ENCODE measurements at regions not wholly inside any gene's neighbourhood (a gene's known extent, or its start where the extent isn't known, plus 50 kb on each side); places are given as distances from the start of the nearest gene placed in this dataset.

- DNase-seq = no peak
These were observed 288.1 kb downstream of the ETS1 start for GRCh38 chr11:128299132-128299726.

DNA sequence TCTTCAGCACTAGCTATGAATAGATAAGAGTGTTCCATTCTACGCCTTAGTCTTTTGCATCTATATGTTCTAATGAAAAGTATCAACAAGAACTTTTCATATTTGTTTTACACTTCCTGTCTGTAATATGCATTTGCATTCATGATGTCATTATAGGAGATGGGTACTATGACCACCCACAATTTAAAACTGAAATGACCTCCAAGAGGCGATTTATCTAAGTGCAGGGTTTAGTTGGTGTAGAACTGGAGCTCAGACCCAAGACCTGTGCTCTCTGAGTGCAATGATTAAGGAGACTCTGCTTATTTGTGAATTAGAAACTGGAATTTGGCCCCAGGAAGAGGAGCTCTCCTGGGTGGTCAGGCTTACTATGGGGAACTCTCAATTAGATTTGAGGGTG lies 289.1 kb downstream of the ETS1 start:
- no peak for DNase-seq

- no peak for DNase-seq
These were observed 289.6 kb downstream of the ETS1 start for GRCh38 chr11:128297805-128298204.

- DNase-seq = peak; percentile 73
These were observed 290.2 kb downstream of the ETS1 start for GRCh38 chr11:128297091-128297651.

DNA sequence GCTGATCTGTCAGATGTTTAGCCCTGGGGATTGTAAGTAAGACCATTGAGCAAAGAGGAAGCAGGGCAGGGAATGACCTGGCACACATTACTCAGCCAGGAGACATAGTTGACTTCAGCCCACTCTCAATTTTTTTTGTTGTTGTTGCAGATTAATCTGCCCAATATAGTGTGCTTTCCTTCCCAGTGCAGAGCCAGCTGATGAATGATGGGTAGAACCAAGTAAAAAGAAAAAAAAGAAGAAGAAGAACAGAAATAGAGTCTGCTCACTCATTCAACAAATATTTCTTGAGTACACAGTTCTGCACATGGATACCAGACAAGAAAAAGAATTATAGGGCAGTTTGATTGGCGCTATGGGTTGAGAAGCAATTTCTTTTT lies 292.7 kb downstream of the ETS1 start:
- no peak for DNase-seq

- no peak for DNase-seq
These were observed 293.2 kb downstream of the ETS1 start for GRCh38 chr11:128294001-128294670.

DNA sequence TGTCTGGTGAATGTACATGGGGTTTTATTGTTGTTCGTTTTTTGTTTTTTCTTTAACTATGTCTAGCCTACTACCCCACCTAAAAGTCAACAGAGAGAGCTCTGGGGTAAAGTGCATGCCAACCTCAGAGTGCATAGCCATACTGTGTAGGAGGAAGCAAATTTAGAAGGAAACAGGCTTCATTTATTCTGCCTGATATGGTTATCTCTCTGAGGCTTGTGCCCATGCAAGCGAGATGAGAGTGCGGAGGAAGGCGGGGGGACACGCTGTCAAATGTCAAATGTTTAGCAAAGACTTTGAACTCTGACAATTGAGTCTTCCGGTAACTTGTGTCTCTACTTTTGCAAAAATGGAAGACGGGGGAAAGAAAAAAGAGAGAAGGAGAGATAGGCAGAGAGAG lies 295.5 kb downstream of the ETS1 start:
- no peak for DNase-seq

DNA sequence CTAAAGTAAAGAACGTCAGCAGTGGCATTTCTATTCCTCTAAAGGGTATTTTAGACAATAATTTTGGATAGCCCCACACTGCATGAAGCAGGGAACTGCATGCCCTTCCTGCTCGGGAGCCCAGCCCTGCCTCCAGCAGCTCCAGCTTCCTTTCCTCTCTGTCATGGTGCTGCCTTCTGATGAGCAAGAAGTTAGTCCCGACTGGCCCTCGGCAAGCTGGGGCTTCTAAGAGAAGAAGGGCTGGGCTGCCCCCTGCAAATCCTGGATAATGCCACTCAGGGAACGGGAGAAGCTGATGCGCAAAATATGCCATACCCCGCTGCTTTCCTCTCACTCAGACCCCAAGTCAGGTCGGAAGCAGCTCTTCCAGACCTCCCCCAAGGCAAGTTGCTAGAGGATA lies 296.4 kb downstream of the ETS1 start:
- DNase-seq = no peak

DNA sequence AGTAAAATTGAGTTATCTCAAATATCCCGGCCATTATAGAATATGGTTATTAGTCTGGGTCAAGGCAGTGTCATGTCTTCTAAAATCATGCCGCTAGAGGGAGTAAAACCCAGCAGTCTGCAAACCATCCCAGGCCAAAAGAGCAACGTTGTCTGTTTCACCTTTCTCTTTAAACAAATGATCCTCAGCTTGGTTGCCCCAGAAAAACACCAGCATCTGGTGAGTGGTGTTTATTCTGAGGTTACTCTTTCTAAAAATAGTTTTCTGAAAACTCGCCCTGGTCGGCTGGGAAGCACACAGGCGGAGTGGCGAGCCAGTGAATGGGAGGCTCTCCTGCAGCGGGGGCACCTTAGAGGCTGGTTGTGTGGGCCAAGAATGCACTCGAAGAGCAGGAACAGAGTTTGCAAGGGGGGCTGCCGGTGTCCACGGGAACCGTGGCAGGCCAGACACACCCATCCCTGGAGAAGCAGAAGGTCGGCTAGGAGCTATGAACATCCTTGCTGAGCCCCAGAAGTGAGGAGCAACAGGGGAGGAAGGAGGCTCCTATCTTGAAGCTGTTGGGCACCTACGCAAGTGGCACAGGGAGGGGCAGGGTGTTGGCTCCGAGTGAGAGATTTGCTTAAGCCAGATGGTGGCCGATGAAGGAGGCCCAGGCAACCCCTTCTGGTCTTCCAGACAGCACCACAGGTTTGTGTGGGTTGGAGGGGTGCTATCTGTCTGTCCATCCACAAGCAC lies 297.1 kb downstream of the ETS1 start:
- peak; percentile 78 for DNase-seq

- DNase-seq = no peak
These were observed 298.3 kb downstream of the ETS1 start for GRCh38 chr11:128289048-128289447.

DNA sequence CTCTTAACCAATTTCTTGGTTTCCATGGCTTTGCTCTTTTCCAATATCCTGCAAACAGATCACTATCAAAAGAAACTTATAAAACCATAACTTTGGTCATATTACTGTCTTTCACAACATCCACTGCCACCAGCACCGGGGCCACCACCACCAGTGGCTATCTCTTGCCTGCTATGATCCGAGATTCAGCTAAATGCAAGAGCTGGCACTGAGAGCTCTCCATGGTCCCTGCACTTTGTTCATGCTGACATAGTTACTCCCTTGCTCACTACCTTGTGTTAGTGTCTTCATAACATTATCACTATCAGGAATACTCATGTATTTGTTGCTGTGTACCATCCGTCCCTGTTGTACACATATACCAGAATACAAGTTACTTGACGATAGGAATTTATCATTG lies 299.0 kb downstream of the ETS1 start:
- DNase-seq = no peak

DNA sequence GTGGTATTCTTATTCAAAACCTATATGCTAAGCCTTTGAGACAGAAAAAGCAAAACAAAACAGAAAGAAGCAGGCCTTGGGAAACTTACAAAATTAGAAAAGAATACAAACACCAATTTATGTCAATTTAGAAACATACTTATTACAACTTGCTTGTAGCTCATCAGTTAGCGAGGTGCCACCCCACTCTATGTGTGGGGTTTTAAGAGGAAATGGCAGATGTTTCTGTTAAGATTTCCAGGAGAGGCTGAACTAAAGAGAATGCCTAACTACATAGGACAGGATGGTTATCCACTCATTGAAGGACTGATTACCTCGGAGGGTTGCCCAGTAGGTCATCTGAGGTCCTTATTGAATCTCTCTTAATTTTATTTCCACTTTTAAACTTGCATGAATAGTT lies 302.0 kb downstream of the ETS1 start:
- no peak for DNase-seq

GRCh38 chr11:128284634-128285033 lies 302.7 kb downstream of the ETS1 start:
- no peak for DNase-seq

DNA sequence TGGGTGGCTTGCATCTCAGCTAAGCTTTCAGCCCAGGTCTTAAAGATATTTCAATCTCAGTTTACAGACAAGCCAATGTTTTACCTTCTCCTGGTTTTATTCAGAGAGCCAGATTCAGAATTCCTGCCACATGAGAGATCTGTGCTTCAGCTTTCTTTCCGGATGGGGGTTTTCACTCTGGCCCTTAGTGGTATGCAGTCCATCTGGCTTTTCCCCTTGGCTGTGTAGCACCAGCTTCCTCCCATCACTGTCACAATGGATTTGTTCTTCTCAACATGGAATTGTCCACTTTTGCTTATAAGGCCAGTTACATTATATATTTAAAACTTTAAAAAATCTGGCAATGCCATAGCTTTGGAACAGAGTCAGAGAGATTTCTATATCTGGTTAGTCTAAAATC lies 303.9 kb downstream of the ETS1 start:
- no peak for DNase-seq

GRCh38 chr11:128282053-128282452 lies 305.3 kb downstream of the ETS1 start:
- DNase-seq = no peak

- DNase-seq = no peak
These were observed 307.5 kb downstream of the ETS1 start for GRCh38 chr11:128279866-128280265.

DNA sequence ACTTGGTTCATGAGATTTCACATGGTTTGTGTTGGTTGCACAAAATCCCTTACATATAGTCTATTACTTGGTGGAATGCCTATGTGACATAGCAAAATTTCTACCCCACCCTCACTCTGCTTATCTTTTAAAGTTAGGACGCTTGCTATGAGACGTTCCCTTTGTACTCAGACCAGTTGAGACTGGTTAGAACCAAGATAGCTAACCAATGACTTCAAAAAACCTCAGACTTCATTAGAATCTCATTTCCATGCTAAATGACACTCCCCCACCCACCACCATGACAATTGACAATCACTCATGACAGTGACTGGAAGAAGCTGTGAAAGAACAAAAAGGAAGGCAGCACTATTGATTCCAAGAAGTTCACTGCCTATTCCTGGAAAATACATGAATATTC lies 313.6 kb downstream of the ETS1 start:
- no peak for DNase-seq

GRCh38 chr11:128271401-128271800 lies 316.0 kb downstream of the ETS1 start:
- DNase-seq = no peak

DNA sequence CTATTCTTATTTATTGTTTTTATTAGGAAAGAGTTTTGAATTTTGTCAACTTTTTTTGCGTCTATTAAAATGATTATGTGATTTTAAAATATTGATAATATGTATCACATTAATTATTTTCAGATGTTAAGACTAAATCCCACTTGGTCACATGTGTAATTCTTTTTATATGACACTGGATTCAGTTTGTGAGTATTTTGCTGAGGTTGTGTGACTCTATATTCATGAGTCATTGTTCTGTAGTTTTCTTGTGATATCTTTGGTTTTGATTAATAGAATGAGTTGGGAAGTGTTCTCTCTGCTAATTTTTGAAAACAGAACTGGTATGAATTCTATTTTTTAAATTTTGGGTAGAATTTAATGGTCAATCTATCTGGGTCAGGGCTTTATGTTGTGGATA lies 317.9 kb downstream of the ETS1 start:
- DNase-seq = no peak

DNA sequence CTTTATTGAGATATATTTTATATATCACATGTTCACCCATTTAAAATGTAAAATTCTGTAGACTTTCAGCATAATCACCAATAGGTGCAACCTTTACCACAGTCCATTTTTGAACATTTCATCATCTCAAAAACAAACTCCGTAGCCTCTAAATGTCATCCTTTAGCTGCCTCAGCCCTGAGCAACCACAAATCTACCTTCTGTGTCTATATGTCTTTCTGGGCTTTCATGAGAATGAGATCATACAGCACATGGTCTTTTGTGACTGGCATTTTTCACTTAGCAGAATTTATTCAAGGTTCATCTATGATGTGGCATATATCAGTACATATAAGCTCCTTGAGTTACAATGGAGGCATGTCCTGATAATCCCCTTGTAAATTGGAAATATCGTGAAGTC lies 320.5 kb downstream of the ETS1 start:
- DNase-seq = no peak

- no peak for DNase-seq
These were observed 324.7 kb downstream of the ETS1 start for GRCh38 chr11:128262463-128263345.

DNA sequence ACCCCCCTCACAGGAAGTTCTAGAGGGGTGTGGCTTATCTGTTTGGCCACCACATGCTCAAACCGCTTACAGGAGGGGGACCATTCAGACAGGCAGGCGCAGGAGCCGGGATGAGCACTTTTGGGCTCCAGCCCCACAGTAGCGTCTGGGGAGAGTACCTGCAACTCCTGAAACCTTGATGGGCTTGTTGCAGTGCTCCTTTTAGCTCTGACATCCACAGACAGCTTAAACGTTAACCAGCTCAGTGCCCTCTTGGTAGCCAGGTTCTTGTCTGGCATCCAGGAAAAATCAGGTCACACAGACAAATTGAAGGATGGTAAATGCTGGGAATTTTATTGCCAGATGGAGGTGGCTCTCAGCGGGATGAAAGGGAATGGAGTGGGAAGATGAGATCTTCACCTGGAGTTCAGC lies 326.3 kb downstream of the ETS1 start:
- peak; percentile 63 for DNase-seq

GRCh38 chr11:128260398-128260797 lies 327.0 kb downstream of the ETS1 start:
- no peak for DNase-seq
